ENCODE measurements at regions not wholly inside any gene's neighbourhood (a gene's known extent, or its start where the extent isn't known, plus 50 kb on each side); places are given as distances from the start of the nearest gene placed in this dataset.

GRCh38 chr16:35628976-35629375 lies 2169.6 kb downstream of the TP53TG3F start:
- Histone ChIP-seq H3K27ac (ENCODE audit: extremely low read depth, low read depth, low read length) (no peak overlapping the region), H3K9me3 (replicated peaks; ENCODE audit: control insufficient read depth, insufficient read depth, low read depth, low read length) (no peaks in the 10 kb centered on the region), H3K4me1 (replicated peaks in 1 of 2; ENCODE audit: control insufficient read depth in 2 of 2, insufficient read depth in 2 of 2, low read length in 2 of 2) (no peaks in the 10 kb centered on the region), H3K4me3 (no peak overlapping the region), H4K20me1 (replicated peaks; ENCODE audit: control insufficient read depth, insufficient read depth, low read length) (no peaks in the 10 kb centered on the region), H3K9me1 (ENCODE audit: control insufficient read depth, insufficient read depth, low read length) (no peaks in the 10 kb centered on the region), H3K79me2 (ENCODE audit: control insufficient read depth, insufficient read depth, low read length) (no peaks in the 10 kb centered on the region), H3K36me3 (ENCODE audit: control insufficient read depth, insufficient read depth, low read length) (no peaks in the 10 kb centered on the region), H2AFZ (ENCODE audit: low read depth, low read length) (no peak overlapping the region), H3K4me2 (ENCODE audit: insufficient read depth, low read length) (no peak overlapping the region), H3K27me3 (ENCODE audit: control insufficient read depth in 2 of 2, insufficient read depth in 2 of 2, low read length in 2 of 2) (no peaks in the 10 kb centered on the region), H3K9ac (ENCODE audit: insufficient read depth in 1 of 2, low read depth in 2 of 2, low read length in 2 of 2) (no peak overlapping the region)
- TF ChIP-seq ZFP1 (CRISPR knock-in tag; IDR thresholded peaks at IDR 0.05), result no peak
- no peak for TF ChIP-seq CBX3 (IDR thresholded peaks at IDR 0.05; ENCODE audit: borderline replicate concordance in 1 of 2, low read length in 2 of 2)
- no peak for TF ChIP-seq MXI1 (IDR thresholded peaks at IDR 0.05; ENCODE audit: low read depth, low read length)
- TF ChIP-seq THRA (IDR thresholded peaks at IDR 0.05), result no peak
- no peak for TF ChIP-seq ZNF592 (IDR thresholded peaks at IDR 0.05)
- no peak for TF ChIP-seq ELK3 (CRISPR knock-in tag; IDR thresholded peaks at IDR 0.05)
- POLR2A ChIA-PET, result interaction anchor here (0.6 kb wide), 1 partner anchor 15 kb away, joined by 3 read pairs; no protein-coding TSS in a partner anchor
- FAIRE-seq (no peak), DNase-seq (ENCODE audit: extremely low read depth in 1 of 4, low spot score in 3 of 4) (no peak), ATAC-seq (no peak)
- WGBS (ENCODE audit: insufficient coverage, low coverage, missing lambda C conversion rate), result 3% methylated on average over 3 of the region's 3 CpGs
- intact Hi-C loops (cut with micrococcal nuclease) (no loop called here), in situ Hi-C loops (cut with MboI) (no loop called here)
- CTCF ChIA-PET (ENCODE audit: low intra/inter-chr PET ratio), result no interaction called here
- no TSS peak for BruUV-seq (replicated peaks)

All from K562 (cell line).